ENCODE measurements at regions not wholly inside any gene's neighbourhood (a gene's known extent, or its start where the extent isn't known, plus 50 kb on each side); places are given as distances from the start of the nearest gene placed in this dataset.

DNA sequence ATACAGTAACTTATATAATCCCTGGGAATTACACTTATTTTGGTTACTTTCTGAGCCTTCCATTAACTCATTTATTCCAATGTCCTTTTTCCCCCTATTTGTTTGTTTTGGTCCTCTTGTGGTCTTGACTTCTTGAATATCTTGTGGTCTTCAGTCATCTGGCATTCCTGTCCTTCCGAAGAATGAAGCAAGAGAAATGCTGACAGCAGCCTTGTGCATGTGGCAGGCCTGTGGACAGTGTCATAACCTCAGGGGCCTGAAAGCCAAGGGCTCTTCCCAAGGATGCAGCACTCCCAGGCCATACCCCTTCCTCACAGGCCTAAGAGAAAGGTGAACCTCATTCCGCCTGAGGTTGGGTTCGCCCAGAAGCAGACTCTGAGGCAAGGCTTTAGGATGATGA, 470.2 kb downstream of the DISC1 start:
- TF ChIP-seq POLR2A (IDR thresholded peaks at IDR 0.05; ENCODE audit: low read depth) (no peak), CTCF (IDR thresholded peaks at IDR 0.05) (no peak)

Measured in esophagus muscularis mucosa (tissue), 3 donors.